Sigmoid colon (tissue), 6 donors: ENCODE measurements at regions not wholly inside any gene's neighbourhood (a gene's known extent, or its start where the extent isn't known, plus 50 kb on each side); places are given as distances from the start of the nearest gene placed in this dataset.

Experiments used
- DNase-seq: peaks from one replicate; pipeline ENCODE4 v3.0.0-alpha.2; 2019
- H3K27ac ChIP-seq, 4 donors: fragments of 200-600 bp; sonication (generic); one replicate each; pipeline ENCODE4 v1.5.1; 2016 to 2019; ENCODE audit warnings: mild to moderate bottlenecking in 1 of 4
- H3K27me3 ChIP-seq, 3 donors: fragments of 200-600 bp; sonication (generic); one replicate each; pipeline ENCODE4 v1.5.1; 2019; ENCODE audit warnings: mild to moderate bottlenecking in 1 of 3
- H3K36me3 ChIP-seq, 4 donors: fragments of 200-600 bp; sonication (generic); one replicate each; pipeline ENCODE4 v1.5.1; 2016 to 2019
- H3K4me1 ChIP-seq, 4 donors: fragments of 200-600 bp; sonication (generic); one replicate each; pipeline ENCODE4 v1.5.1; 2017 to 2019
- H3K4me3 ChIP-seq, 4 donors: fragments of 200-600 bp; sonication (generic); one replicate each; pipeline ENCODE4 v1.5.1; 2017 to 2019; ENCODE audit warnings: mild to moderate bottlenecking in 2 of 4, moderate library complexity in 1 of 4
- H3K9me3 ChIP-seq, 4 donors: fragments of 200-600 bp in 3 of 4; sonication (generic) in 3 of 4; one replicate each; pipeline versions ENCODE4 v1.5.1 to v1.6.1; 2013 to 2019
- CTCF ChIP-seq, 4 experiments: fragments of 450-650 bp in 3 of 4; fragments of 200-600 bp in 1 of 4; IDR thresholded peaks; one replicate each; pipeline ENCODE4 v1.5.1; 2016 to 2019; ENCODE audit warnings: antibody characterized with exemption in 4 of 4, mild to moderate bottlenecking in 3 of 4, moderate library complexity in 2 of 4
- EP300 ChIP-seq, 4 donors: sonication (generic); formaldehyde crosslinking; IDR thresholded peaks; one replicate each; pipeline ENCODE4 v1.6.1; 2017; ENCODE audit warnings: antibody characterized with exemption in 4 of 4
- POLR2A ChIP-seq, 2 donors: fragments of 450-650 bp; IDR thresholded peaks; one replicate each; pipeline ENCODE4 v1.6.1; 2016; ENCODE audit warnings: antibody characterized with exemption in 2 of 2, mild to moderate bottlenecking in 2 of 2, moderate library complexity in 2 of 2
- POLR2AphosphoS5 ChIP-seq, 4 donors: sonication (generic); formaldehyde crosslinking; IDR thresholded peaks; one replicate each; pipeline ENCODE4 v1.6.1; 2017; ENCODE audit warnings: antibody characterized with exemption in 4 of 4
- WGBS, 2 donors: extraction: QIAGEN DNeasy Blood & Tissue Kit; methylation state at CpG; one replicate each; pipeline ENCODE4 v1.1.7; 2013; 5-methylcytosine and 5-hydroxymethylcytosine counted together
- intact Hi-C: fragments of 100-400 bp; cut with DNase I; formaldehyde crosslinking; loops from one replicate; pipeline ENCODE4 v1.15.1; 2023
- donor health status: healthy with polysubstance abuse.
- donor health status: healthy.

DNA sequence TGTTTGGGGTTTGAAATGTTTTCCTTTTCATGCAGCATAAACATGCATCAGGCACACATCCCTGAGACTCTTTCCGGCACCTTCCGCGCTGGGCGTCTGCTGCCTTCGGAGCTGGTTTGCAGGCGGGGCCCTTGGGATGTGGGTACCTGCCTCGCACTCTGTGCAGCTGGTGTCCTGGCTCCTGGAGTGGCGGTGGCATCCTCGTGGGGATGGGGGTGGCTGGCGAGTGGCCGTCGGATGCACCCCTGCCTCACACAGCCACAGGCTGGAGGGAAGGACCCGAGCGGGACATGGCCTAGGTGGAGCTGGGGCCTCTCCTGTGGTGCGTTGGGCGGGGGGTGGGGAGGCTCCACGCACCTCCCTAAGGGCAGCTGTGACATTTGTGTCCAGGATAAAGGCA, 68.5 kb upstream of the ADGRA1 start:
- no peaks in the 10 kb centered on the region for H3K4me1 ChIP-seq
- intact Hi-C loops = no loop called here
- 82 to 90% methylated on average over 17 of the region's 17 CpGs for WGBS, 2 donors
- H3K9me3 ChIP-seq = no peaks in the 10 kb centered on the region
- H3K27me3 ChIP-seq = peaks cover 0 to 7% (median 0%) of the 10 kb centered on the region in 3 donors
- no peak for TF ChIP-seq CTCF (IDR thresholded peaks at IDR 0.05)
- TF ChIP-seq EP300 (IDR thresholded peaks at IDR 0.05) = no peak
- no peak for TF ChIP-seq POLR2AphosphoS5 (IDR thresholded peaks at IDR 0.05)
- no peak for TF ChIP-seq POLR2A (IDR thresholded peaks at IDR 0.05)
- H3K4me3 ChIP-seq = no peak overlapping the region
- no peak overlapping the region for H3K27ac ChIP-seq
- DNase-seq = no peak
- no peaks in the 10 kb centered on the region for H3K36me3 ChIP-seq

GRCh38 chr10:133018491-133018890, 69.2 kb upstream of the ADGRA1 start:
- no peaks in the 10 kb centered on the region for H3K36me3 ChIP-seq
- no peaks in the 10 kb centered on the region for H3K4me1 ChIP-seq
- TF ChIP-seq EP300 (IDR thresholded peaks at IDR 0.05) (no peak), POLR2A (IDR thresholded peaks at IDR 0.05) (no peak), CTCF (IDR thresholded peaks at IDR 0.05) (no peak), POLR2AphosphoS5 (IDR thresholded peaks at IDR 0.05) (no peak)
- intact Hi-C loops = no loop called here
- H3K27ac ChIP-seq = no peak overlapping the region
- WGBS, 2 donors = 88 to 89% methylated on average over 24 of the region's 24 CpGs
- H3K4me3 ChIP-seq = no peak overlapping the region
- no peaks in the 10 kb centered on the region for H3K9me3 ChIP-seq
- DNase-seq = no peak
- peaks cover 0 to 6% (median 0%) of the 10 kb centered on the region in 3 donors for H3K27me3 ChIP-seq

GRCh38 chr10:133017203-133017601, 70.5 kb upstream of the ADGRA1 start:
- intact Hi-C loops = no loop called here
- 91 to 95% methylated on average over 27 of the region's 27 CpGs for WGBS, 2 donors
- no peak overlapping the region for H3K4me3 ChIP-seq
- no peaks in the 10 kb centered on the region for H3K9me3 ChIP-seq
- TF ChIP-seq EP300 (IDR thresholded peaks at IDR 0.05) (no peak), POLR2A (IDR thresholded peaks at IDR 0.05) (no peak), CTCF (IDR thresholded peaks at IDR 0.05) (no peak), POLR2AphosphoS5 (IDR thresholded peaks at IDR 0.05) (no peak)
- no peaks in the 10 kb centered on the region for H3K4me1 ChIP-seq
- DNase-seq = no peak
- H3K36me3 ChIP-seq = no peaks in the 10 kb centered on the region
- no peaks in the 10 kb centered on the region for H3K27me3 ChIP-seq
- no peak overlapping the region for H3K27ac ChIP-seq

DNA sequence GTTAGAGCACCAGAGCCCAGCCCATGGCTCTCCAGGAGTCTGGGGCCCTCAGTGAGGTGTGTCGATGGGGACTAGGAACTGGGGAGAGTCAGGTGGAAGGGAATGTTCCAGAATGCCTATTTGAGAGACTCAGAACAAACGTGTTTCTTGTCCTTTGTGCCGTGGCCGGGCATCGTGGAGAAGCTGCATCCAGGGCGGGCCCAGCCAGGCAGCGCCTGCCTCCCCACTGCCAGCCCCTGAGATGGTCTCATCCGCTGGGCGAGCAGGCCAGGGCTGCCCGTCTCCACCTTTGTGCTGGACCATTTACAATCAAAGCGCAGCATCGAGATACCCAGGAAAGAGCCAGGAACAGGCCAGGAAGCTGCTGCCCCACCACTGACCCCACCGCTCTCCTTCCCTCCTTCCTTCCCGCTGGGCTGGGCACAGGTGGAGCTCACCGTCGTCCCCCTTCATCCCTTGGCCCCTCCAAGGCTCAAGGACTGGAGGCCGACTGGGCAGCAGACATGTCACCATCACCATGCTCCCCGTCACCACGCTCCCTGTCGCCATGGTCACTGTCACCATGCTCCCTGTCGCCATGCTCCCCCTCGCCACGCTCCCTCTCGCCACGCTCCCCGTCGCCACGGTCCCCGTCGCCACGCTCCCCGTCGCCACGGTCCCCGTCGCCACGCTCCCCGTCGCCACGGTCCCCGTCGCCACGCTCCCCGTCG, 71.1 kb upstream of the ADGRA1 start:
- H3K27me3 ChIP-seq = no peaks in the 10 kb centered on the region
- intact Hi-C loops = no loop called here
- no peak overlapping the region for H3K27ac ChIP-seq
- DNase-seq = no peak
- no peak overlapping the region for H3K4me3 ChIP-seq
- H3K36me3 ChIP-seq = no peaks in the 10 kb centered on the region
- no peaks in the 10 kb centered on the region for H3K9me3 ChIP-seq
- WGBS, 2 donors = 95 to 96% methylated on average over 45 of the region's 45 CpGs
- TF ChIP-seq POLR2A (IDR thresholded peaks at IDR 0.05) (no peak), POLR2AphosphoS5 (IDR thresholded peaks at IDR 0.05) (no peak), CTCF (IDR thresholded peaks at IDR 0.05) (no peak)
- no peaks in the 10 kb centered on the region for H3K4me1 ChIP-seq
